ENCODE measurements at regions not wholly inside any gene's neighbourhood (a gene's known extent, or its start where the extent isn't known, plus 50 kb on each side); places are given as distances from the start of the nearest gene placed in this dataset.
"Not testable (repeated sequence)": the region's sequence is repeated elsewhere in the genome, so short reads cannot be mapped to it uniquely, and the experiment has no call there.

DNA sequence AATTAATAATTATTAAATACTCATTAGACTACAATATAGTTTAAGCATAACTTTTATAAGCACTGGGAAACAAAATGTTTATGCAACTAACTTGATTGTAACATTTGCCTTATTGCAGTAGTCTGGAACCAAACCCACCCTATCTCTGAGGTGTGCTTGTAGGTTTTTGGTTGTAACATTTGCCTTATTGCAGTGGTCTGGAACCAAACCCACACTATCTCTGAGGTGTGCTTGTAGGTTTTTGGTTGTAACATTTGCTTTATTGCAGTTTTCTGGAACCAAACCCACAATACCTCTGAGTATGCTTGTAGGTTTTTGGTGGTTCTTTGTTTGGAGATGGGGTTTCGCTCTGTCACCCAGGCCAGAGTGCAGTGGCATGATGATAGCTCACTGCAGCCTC lies 1376.4 kb upstream of the DEFB115 start:
- TF ChIP-seq ZFP41 (tag by site-specific recombination; IDR thresholded peaks at IDR 0.05; ENCODE audit: borderline replicate concordance); ZNF529 (tag by site-specific recombination; IDR thresholded peaks at IDR 0.05; ENCODE audit: insufficient replicate concordance): not testable (repeated sequence)
- TF ChIP-seq, protein P1, sequence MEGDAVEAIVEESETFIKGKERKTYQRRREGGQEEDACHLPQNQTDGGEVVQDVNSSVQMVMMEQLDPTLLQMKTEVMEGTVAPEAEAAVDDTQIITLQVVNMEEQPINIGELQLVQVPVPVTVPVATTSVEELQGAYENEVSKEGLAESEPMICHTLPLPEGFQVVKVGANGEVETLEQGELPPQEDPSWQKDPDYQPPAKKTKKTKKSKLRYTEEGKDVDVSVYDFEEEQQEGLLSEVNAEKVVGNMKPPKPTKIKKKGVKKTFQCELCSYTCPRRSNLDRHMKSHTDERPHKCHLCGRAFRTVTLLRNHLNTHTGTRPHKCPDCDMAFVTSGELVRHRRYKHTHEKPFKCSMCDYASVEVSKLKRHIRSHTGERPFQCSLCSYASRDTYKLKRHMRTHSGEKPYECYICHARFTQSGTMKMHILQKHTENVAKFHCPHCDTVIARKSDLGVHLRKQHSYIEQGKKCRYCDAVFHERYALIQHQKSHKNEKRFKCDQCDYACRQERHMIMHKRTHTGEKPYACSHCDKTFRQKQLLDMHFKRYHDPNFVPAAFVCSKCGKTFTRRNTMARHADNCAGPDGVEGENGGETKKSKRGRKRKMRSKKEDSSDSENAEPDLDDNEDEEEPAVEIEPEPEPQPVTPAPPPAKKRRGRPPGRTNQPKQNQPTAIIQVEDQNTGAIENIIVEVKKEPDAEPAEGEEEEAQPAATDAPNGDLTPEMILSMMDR (tag by site-specific recombination; IDR thresholded peaks at IDR 0.05): not testable (repeated sequence)
